PFSK-1 (cell line): ENCODE measurements at regions not wholly inside any gene's neighbourhood (a gene's known extent, or its start where the extent isn't known, plus 50 kb on each side); places are given as distances from the start of the nearest gene placed in this dataset.

ENCODE experiments used
- POLR2AphosphoS5 ChIP-seq: IDR thresholded peaks from 2 replicates; pipeline ENCODE4 v1.6.1; 2012; ENCODE audit warnings: low read depth, mild to moderate bottlenecking, control low read depth, low read length, moderate library complexity
- REST ChIP-seq, 2 experiments: IDR thresholded peaks; 2 replicates each; pipeline versions ENCODE4 v1.6.1 to v1.8.0; 2011 to 2012; ENCODE audit warnings: low read depth in 2 of 2, low read length in 2 of 2, control low read depth in 1 of 2, inconsistent platforms in 1 of 2, mild to moderate bottlenecking in 1 of 2, moderate library complexity in 1 of 2; ENCODE audit not compliant: insufficient read depth in 1 of 2
- TAF1 ChIP-seq: IDR thresholded peaks from 2 replicates; pipeline ENCODE4 v1.6.1; 2012; ENCODE audit warnings: low read length, control low read depth, borderline replicate concordance; ENCODE audit not compliant: insufficient read depth

GRCh38 chr21:35142036-35142815, 93.1 kb upstream of the RUNX1 start:
- no peak for TF ChIP-seq REST (IDR thresholded peaks at IDR 0.05; ENCODE audit: insufficient read depth in 1 of 2, low read depth in 2 of 2, low read length in 2 of 2)
- no peak for TF ChIP-seq TAF1
- no peak for TF ChIP-seq POLR2AphosphoS5
